PC-3 (cell line): ENCODE measurements at regions not wholly inside any gene's neighbourhood (a gene's known extent, or its start where the extent isn't known, plus 50 kb on each side); places are given as distances from the start of the nearest gene placed in this dataset.
A peak's percentile ranks its signal among the peaks of the same experiment; 100 is the strongest.

ENCODE experiments used
- ATAC-seq: fragments of 200-7000 bp; cut with Tn5 transposase; 2 replicates; pipeline ENCODE4 v1.9.1; 2020; ENCODE audit warnings: mild to moderate bottlenecking, moderate library complexity
- BruUV-seq: library from RNA; stranded (reverse); fragments of 400-500 nt; replicated peaks from 2 replicates; lab custom pipeline; 2021; lab: Mats Ljungman, UMichigan
- CTCF ChIA-PET: fragments of 300-600 bp; sonication (Branson Sonifier 250); formaldehyde crosslinking; loops from one replicate; lab custom pipeline; 2022; ENCODE audit warnings: antibody characterized with exemption; lab: Charles Lee
- POLR2A ChIA-PET: fragments of 300-600 bp; sonication (Branson Sonifier 250); formaldehyde crosslinking; loops from one replicate; lab custom pipeline; 2022; ENCODE audit warnings: antibody characterized with exemption; ENCODE audit not compliant: unreplicated experiment; lab: Charles Lee
- DNase-seq: peaks from one replicate; pipeline ENCODE4 v3.0.0-alpha.2; 2015
- H2AFZ ChIP-seq: fragments of 300-600 bp; sonication (generic); 2 replicates; pipeline ENCODE4 v1.6.0; 2016; ENCODE audit warnings: antibody characterized with exemption, low read length
- H3F3A ChIP-seq: fragments of 300-600 bp; sonication (generic); one replicate; pipeline ENCODE4 v1.6.0; 2017; ENCODE audit warnings: antibody characterized with exemption, low read length, control low read depth, mild to moderate bottlenecking; ENCODE audit not compliant: unreplicated experiment
- H3K27ac ChIP-seq: fragments of 300-600 bp; sonication (generic); 2 replicates; pipeline ENCODE4 v1.5.1; 2016; ENCODE audit warnings: mild to moderate bottlenecking, low read length
- H3K27me3 ChIP-seq: fragments of 300-600 bp; sonication (generic); 2 replicates; pipeline ENCODE4 v1.6.1; 2016; ENCODE audit warnings: low read length, mixed read lengths
- H3K36me3 ChIP-seq: fragments of 300-600 bp; sonication (generic); 2 replicates; pipeline ENCODE4 v1.6.1; 2016; ENCODE audit warnings: low read depth, mixed run types, low read length, mixed read lengths
- H3K4me1 ChIP-seq: fragments of 300-600 bp; sonication (generic); 2 replicates; pipeline ENCODE4 v1.5.1; 2016; ENCODE audit warnings: low read length; ENCODE audit not compliant: insufficient read depth
- H3K4me2 ChIP-seq: fragments of 300-600 bp; sonication (generic); 2 replicates; pipeline ENCODE4 v1.6.0; 2016; ENCODE audit warnings: low read length
- H3K4me3 ChIP-seq: fragments of 300-600 bp; sonication (generic); 2 replicates; pipeline ENCODE4 v1.5.1; 2016; ENCODE audit warnings: mild to moderate bottlenecking, low read length, mixed read lengths
- H3K79me2 ChIP-seq: fragments of 300-600 bp; sonication (generic); 2 replicates; pipeline ENCODE4 v1.6.1; 2017; ENCODE audit warnings: low read length, mixed read lengths
- H3K9ac ChIP-seq: fragments of 300-600 bp; sonication (generic); 2 replicates; pipeline ENCODE4 v1.6.0; 2016; ENCODE audit warnings: mild to moderate bottlenecking, low read length
- H3K9me2 ChIP-seq: fragments of 300-600 bp; sonication (generic); replicated peaks from 2 replicates; pipeline ENCODE4 v1.6.1; 2016; ENCODE audit warnings: mixed run types, low read length, mixed read lengths
- H3K9me3 ChIP-seq: fragments of 300-600 bp; sonication (generic); 2 replicates; pipeline ENCODE4 v1.6.1; 2016; ENCODE audit warnings: low read length, mixed read lengths
- H4K20me1 ChIP-seq: fragments of 300-600 bp; sonication (generic); 2 replicates; pipeline ENCODE4 v1.6.1; 2016; ENCODE audit warnings: low read length, mixed read lengths
- EZH2 ChIP-seq: fragments of 300-600 bp; sonication (generic); IDR thresholded peaks from one replicate; pipeline ENCODE4 v1.6.1; 2017; ENCODE audit warnings: antibody characterized with exemption, mild to moderate bottlenecking, low read length; ENCODE audit not compliant: unreplicated experiment
- EZH2phosphoT487 ChIP-seq: fragments of 300-600 bp; sonication (generic); IDR thresholded peaks from 2 replicates; pipeline ENCODE4 v1.6.1; 2018; ENCODE audit warnings: mild to moderate bottlenecking, antibody characterized with exemption, low read length, borderline replicate concordance
- intact Hi-C: fragments of 100-400 bp; cut with micrococcal nuclease; formaldehyde crosslinking; loops from 2 replicates; pipeline ENCODE4 v1.9.0; 2023
- TF ChIP-seq, protein P1 (sequence below): fragments of 300-600 bp; sonication (generic); conservative IDR thresholded peaks from 2 replicates; pipeline ENCODE4 v1.5.1; 2017; ENCODE audit warnings: antibody characterized with exemption, low read depth, mild to moderate bottlenecking, low read length

DNA sequence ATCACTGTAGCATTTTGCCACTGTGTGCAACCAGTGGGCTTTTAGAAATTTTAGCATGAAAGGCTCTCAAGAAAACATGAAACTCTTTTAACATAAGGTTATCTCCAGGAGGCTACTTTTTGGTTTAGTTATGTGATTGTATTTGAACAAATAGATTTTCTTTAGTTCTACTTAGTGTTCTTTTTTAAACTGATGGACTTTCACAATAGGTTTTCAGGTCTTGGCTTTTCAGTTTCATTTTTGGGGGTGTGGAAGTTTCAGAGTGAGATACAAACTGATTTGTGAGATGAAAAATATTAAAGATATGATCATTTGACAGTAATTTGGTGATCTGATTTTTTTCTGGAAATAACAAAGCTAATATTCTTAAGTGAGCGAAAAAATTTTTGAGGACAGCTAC is 344.1 kb downstream of the PHF14 start:
- Histone ChIP-seq H3K9ac (no peak overlapping the region), H3K9me2 (no peaks in the 10 kb centered on the region), H3K79me2 (no peaks in the 10 kb centered on the region), H3K27ac (no peak overlapping the region), H3K36me3 (no peaks in the 10 kb centered on the region), H3K9me3 (no peaks in the 10 kb centered on the region), H3F3A (no peaks in the 10 kb centered on the region), H4K20me1 (no peaks in the 10 kb centered on the region), H3K4me3 (no peak overlapping the region), H3K4me2 (no peak overlapping the region), H3K4me1 (peaks cover 8% of the 10 kb centered on the region; the same call in 1 of the 2 replicates), H2AFZ (no peak overlapping the region), H3K27me3 (no peaks in the 10 kb centered on the region)
- no peak for DNase-seq
- ChIA-PET CTCF (no interaction called here), POLR2A (no interaction called here)
- BruUV-seq: no TSS peak
- intact Hi-C loops: loop anchor here (5.0 kb wide), 1 partner anchor 65 kb away; no protein-coding TSS in a partner anchor
- TF ChIP-seq, protein P1, sequence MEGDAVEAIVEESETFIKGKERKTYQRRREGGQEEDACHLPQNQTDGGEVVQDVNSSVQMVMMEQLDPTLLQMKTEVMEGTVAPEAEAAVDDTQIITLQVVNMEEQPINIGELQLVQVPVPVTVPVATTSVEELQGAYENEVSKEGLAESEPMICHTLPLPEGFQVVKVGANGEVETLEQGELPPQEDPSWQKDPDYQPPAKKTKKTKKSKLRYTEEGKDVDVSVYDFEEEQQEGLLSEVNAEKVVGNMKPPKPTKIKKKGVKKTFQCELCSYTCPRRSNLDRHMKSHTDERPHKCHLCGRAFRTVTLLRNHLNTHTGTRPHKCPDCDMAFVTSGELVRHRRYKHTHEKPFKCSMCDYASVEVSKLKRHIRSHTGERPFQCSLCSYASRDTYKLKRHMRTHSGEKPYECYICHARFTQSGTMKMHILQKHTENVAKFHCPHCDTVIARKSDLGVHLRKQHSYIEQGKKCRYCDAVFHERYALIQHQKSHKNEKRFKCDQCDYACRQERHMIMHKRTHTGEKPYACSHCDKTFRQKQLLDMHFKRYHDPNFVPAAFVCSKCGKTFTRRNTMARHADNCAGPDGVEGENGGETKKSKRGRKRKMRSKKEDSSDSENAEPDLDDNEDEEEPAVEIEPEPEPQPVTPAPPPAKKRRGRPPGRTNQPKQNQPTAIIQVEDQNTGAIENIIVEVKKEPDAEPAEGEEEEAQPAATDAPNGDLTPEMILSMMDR: no peak
- TF ChIP-seq EZH2phosphoT487 (no peak), EZH2 (no peak)
- no peak for ATAC-seq

DNA sequence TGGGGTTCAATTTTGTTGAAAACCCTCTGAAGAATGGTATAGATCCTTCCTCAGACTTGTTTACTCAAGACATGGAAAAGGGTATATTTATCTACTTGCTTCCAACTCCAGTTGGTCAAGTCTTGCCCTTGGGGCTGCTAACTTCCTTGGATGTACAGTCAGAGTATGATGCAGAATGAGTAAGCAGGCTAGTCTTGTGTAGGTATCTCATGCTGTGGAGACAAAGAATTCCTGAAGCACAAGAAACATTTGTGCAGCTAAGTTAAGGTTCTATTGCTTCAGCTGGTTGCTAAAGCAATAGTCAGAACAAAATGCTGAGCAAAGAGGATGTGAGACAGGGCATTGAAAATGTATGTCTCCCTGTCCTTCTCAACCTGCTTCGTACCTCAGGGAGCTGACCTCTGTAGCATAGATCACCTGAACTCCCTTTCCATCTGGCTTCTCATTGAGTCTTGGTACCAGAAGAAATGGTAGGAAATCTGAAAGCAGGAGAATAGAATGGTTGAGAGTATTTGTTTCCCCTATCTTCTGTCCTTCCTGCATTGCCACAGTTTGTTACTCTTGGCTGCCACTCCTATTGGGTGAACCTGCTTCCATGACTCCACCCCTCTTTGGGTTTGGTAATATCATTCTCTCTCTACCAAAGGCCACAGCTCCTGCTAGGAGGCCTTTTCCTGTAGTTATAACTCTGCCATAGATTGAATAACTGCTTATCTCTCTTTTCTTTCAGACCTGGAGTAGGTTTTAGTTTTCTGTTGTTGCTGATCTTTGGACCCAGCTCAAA is 346.0 kb downstream of the PHF14 start:
- Histone ChIP-seq H3K4me2 (peak overlapping the region; percentile 41), H3K79me2 (no peaks in the 10 kb centered on the region), H3K9me2 (no peaks in the 10 kb centered on the region), H3F3A (no peaks in the 10 kb centered on the region), H3K36me3 (no peaks in the 10 kb centered on the region), H3K27me3 (no peaks in the 10 kb centered on the region), H3K4me3 (no peak overlapping the region), H3K4me1 (peaks cover 8% of the 10 kb centered on the region; the same call in 1 of the 2 replicates), H3K27ac (peak overlapping the region; percentile 36; the same call in 1 of the 2 replicates), H2AFZ (no peak overlapping the region), H3K9ac (no peak overlapping the region), H3K9me3 (no peaks in the 10 kb centered on the region), H4K20me1 (no peaks in the 10 kb centered on the region)
- BruUV-seq: no TSS peak
- POLR2A ChIA-PET: no interaction called here
- CTCF ChIA-PET: no interaction called here
- TF ChIP-seq, protein P1: no peak
- no peak for TF ChIP-seq EZH2
- no peak for TF ChIP-seq EZH2phosphoT487
- intact Hi-C loops: loop anchor here (5.0 kb wide), 1 partner anchor 67 kb away; no protein-coding TSS in a partner anchor
- DNase-seq (peak; percentile 79), ATAC-seq (peak; percentile 98)
